Muscle layer of colon (tissue), 2 donors: ENCODE measurements at regions not wholly inside any gene's neighbourhood (a gene's known extent, or its start where the extent isn't known, plus 50 kb on each side); places are given as distances from the start of the nearest gene placed in this dataset.

ENCODE experiments used
- H3K27ac ChIP-seq: one replicate; pipeline ENCODE4 v1.7.0; 2013; ENCODE audit warnings: low read depth, mild to moderate bottlenecking, low read length, moderate library complexity
- H3K27me3 ChIP-seq, 2 donors: one replicate each; pipeline ENCODE4 v1.7.0; 2013; ENCODE audit warnings: low read length in 2 of 2, mild to moderate bottlenecking in 2 of 2; ENCODE audit not compliant: insufficient read depth in 2 of 2, control insufficient read depth in 1 of 2
- H3K36me3 ChIP-seq: one replicate; pipeline ENCODE4 v1.7.0; 2013; ENCODE audit warnings: mild to moderate bottlenecking, low read length; ENCODE audit not compliant: insufficient read depth
- H3K4me1 ChIP-seq: one replicate; pipeline ENCODE4 v1.7.0; 2013; ENCODE audit warnings: mild to moderate bottlenecking, low read length; ENCODE audit not compliant: insufficient read depth
- H3K4me3 ChIP-seq, 2 donors: one replicate each; pipeline ENCODE4 v1.7.0; 2013; ENCODE audit warnings: low read length in 2 of 2, low read depth in 1 of 2, mild to moderate bottlenecking in 1 of 2, moderate library complexity in 1 of 2
- H3K9ac ChIP-seq: one replicate; pipeline ENCODE4 v1.7.0; 2013; ENCODE audit warnings: low read length
- H3K9me3 ChIP-seq: one replicate; pipeline ENCODE4 v1.7.0; 2013; ENCODE audit warnings: mild to moderate bottlenecking, low read length
- donor health status: abdominal sarcoma.
- donor health status: Adenocarcinoma of cecum.

GRCh38 chr7:67990003-67990402 lies 993.4 kb downstream of the TYW1 start:
- Histone ChIP-seq H3K9ac (no peak overlapping the region), H3K4me1 (no peaks in the 10 kb centered on the region), H3K27me3 (no peaks in the 10 kb centered on the region), H3K27ac (no peak overlapping the region), H3K4me3 (no peak overlapping the region), H3K36me3 (no peaks in the 10 kb centered on the region), H3K9me3 (no peaks in the 10 kb centered on the region)

- Histone ChIP-seq H3K9ac (no peak overlapping the region), H3K4me1 (no peaks in the 10 kb centered on the region), H3K27ac (no peak overlapping the region), H3K9me3 (no peaks in the 10 kb centered on the region), H3K4me3 (no peak overlapping the region), H3K36me3 (no peaks in the 10 kb centered on the region), H3K27me3 (no peaks in the 10 kb centered on the region)
Measured at GRCh38 chr7:67990716-67991115, 994.1 kb downstream of the TYW1 start.

GRCh38 chr7:67992287-67992686 lies 995.7 kb downstream of the TYW1 start:
- Histone ChIP-seq H3K9ac (no peak overlapping the region), H3K27me3 (no peaks in the 10 kb centered on the region), H3K27ac (no peak overlapping the region), H3K4me3 (no peak overlapping the region), H3K4me1 (no peaks in the 10 kb centered on the region), H3K9me3 (no peaks in the 10 kb centered on the region), H3K36me3 (no peaks in the 10 kb centered on the region)

- Histone ChIP-seq H3K4me3 (no peak overlapping the region), H3K27me3 (no peaks in the 10 kb centered on the region), H3K9me3 (no peaks in the 10 kb centered on the region), H3K36me3 (no peaks in the 10 kb centered on the region), H3K4me1 (no peaks in the 10 kb centered on the region), H3K27ac (no peak overlapping the region), H3K9ac (no peak overlapping the region)
Measured at GRCh38 chr7:68005992-68006391, 1009.4 kb downstream of the TYW1 start.

DNA sequence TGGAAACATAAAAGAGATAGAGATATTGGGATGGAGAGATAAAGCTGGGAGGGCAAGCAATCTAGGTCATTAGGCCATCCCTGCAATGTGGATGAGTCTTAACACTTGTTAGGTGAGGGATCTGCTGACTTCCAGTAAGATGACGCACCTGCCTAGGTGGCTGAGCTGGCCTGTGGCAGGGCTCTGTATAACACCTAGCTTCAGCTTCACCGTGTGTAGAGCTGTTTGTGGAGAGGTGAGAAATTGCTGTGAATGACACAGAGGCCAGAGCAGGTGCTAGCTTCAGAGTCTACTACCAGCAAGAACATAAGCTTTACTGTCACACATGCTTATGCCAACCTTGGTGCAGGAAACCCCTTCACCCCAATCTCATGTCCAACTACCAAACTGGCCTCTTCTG lies 1010.0 kb downstream of the TYW1 start:
- peaks cover under 1% of the 10 kb centered on the region for H3K9me3 ChIP-seq
- no peak overlapping the region for H3K9ac ChIP-seq
- H3K27me3 ChIP-seq = no peaks in the 10 kb centered on the region
- H3K27ac ChIP-seq = no peak overlapping the region
- no peaks in the 10 kb centered on the region for H3K36me3 ChIP-seq
- no peaks in the 10 kb centered on the region for H3K4me1 ChIP-seq
- no peak overlapping the region for H3K4me3 ChIP-seq

GRCh38 chr7:68009716-68010115 lies 1013.1 kb downstream of the TYW1 start:
- Histone ChIP-seq H3K9me3 (peaks cover 4% of the 10 kb centered on the region), H3K36me3 (no peaks in the 10 kb centered on the region), H3K9ac (no peak overlapping the region), H3K27me3 (no peaks in the 10 kb centered on the region), H3K4me1 (no peaks in the 10 kb centered on the region), H3K4me3 (no peak overlapping the region), H3K27ac (no peak overlapping the region)

DNA sequence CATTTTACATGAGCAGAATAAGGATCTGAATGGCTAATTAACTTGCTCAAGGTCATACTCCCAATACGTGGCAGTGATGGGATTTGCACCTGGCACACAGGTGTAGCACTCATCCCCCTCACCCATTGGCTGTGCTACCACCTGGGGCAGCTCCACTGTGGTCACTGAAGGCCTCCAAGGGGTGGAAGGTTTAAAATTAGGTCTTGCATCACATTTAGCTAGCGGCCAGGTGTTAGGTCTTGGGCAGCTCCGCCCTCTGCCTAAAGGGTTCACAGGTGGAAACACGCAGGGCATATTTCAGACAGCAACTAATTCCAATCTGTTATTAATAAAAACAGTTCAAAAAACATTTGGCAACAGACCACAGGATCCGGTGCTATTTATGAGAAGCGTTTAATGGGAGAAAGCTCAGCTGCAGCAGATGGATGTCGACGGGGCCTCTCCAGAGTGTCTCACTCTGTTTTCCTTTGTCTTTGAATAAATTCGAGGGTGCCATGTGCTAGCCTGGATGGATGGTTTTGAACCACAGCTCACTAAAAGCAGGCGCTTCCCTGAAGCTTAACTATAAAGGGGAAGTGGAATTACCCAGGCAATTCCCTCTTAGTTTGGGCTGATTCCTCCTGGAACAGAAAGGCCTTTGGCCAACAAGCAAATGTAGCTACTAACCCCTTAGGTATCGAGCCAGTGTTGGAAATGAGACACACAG lies 1017.6 kb downstream of the TYW1 start:
- H3K9ac ChIP-seq = no peak overlapping the region
- no peak overlapping the region for H3K27ac ChIP-seq
- H3K4me1 ChIP-seq = no peaks in the 10 kb centered on the region
- peaks cover 4% of the 10 kb centered on the region for H3K9me3 ChIP-seq
- no peak overlapping the region for H3K4me3 ChIP-seq
- no peaks in the 10 kb centered on the region for H3K36me3 ChIP-seq
- H3K27me3 ChIP-seq = no peaks in the 10 kb centered on the region

- H3K36me3 ChIP-seq = no peaks in the 10 kb centered on the region
- H3K27ac ChIP-seq = no peak overlapping the region
- no peak overlapping the region for H3K4me3 ChIP-seq
- H3K4me1 ChIP-seq = no peaks in the 10 kb centered on the region
- no peaks in the 10 kb centered on the region for H3K27me3 ChIP-seq
- H3K9ac ChIP-seq = no peak overlapping the region
- H3K9me3 ChIP-seq = peaks cover 4% of the 10 kb centered on the region
Measured at GRCh38 chr7:68015122-68015977, 1018.7 kb downstream of the TYW1 start.

- H3K4me3 ChIP-seq = no peak overlapping the region
- H3K27ac ChIP-seq = no peak overlapping the region
- peaks cover 4% of the 10 kb centered on the region for H3K9me3 ChIP-seq
Measured at GRCh38 chr7:68015978-68016532, 1019.4 kb downstream of the TYW1 start.

DNA sequence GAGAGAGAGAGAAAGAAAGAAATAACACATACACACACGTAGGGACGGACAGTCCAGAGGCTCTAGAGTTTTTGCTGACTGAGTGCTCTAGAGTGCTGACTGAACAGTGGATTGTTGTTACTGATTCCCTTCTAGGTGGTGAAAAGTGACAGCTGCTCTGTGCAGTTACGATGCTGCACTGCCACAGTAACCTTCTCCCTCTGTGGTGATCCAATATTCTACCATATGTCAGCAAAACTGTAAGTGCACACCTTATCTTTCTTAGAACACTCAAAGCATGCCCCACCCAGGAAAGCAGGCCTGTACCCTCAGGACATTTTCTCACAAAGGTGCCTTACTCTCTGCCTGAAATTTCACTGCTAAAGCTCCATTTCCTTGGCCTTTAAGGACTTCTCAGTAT lies 1023.5 kb downstream of the TYW1 start:
- H3K27ac ChIP-seq = no peak overlapping the region
- no peak overlapping the region for H3K9ac ChIP-seq
- no peaks in the 10 kb centered on the region for H3K36me3 ChIP-seq
- no peaks in the 10 kb centered on the region for H3K9me3 ChIP-seq
- no peak overlapping the region for H3K4me3 ChIP-seq
- H3K4me1 ChIP-seq = no peaks in the 10 kb centered on the region
- H3K27me3 ChIP-seq = no peaks in the 10 kb centered on the region

More at GRCh38 chr7:68015978-68016532, 1019.4 kb downstream of the TYW1 start:
- Histone ChIP-seq H3K4me1 (no peaks in the 10 kb centered on the region), H3K9ac (no peak overlapping the region), H3K36me3 (no peaks in the 10 kb centered on the region), H3K27me3 (no peaks in the 10 kb centered on the region)

- Histone ChIP-seq H3K9me3 (no peaks in the 10 kb centered on the region), H3K4me1 (no peaks in the 10 kb centered on the region), H3K27ac (no peak overlapping the region), H3K9ac (no peak overlapping the region), H3K27me3 (no peaks in the 10 kb centered on the region), H3K36me3 (no peaks in the 10 kb centered on the region), H3K4me3 (no peak overlapping the region)
Measured at GRCh38 chr7:68025369-68025768, 1028.7 kb downstream of the TYW1 start.
